ENCODE measurements at regions not wholly inside any gene's neighbourhood (a gene's known extent, or its start where the extent isn't known, plus 50 kb on each side); places are given as distances from the start of the nearest gene placed in this dataset.

- no peak for FAIRE-seq
- TF ChIP-seq TAF1 (IDR thresholded peaks at IDR 0.05; ENCODE audit: borderline replicate concordance, low read depth, low read length), result no peak
- TF ChIP-seq POLR2AphosphoS5 (IDR thresholded peaks at IDR 0.05; ENCODE audit: low read depth, low read length), result no peak
- no peak for TF ChIP-seq POLR2A (IDR thresholded peaks at IDR 0.05; ENCODE audit: low read depth, low read length)
- DNase-seq (ENCODE audit: insufficient read length), result no peak
Observed at GRCh38 chr3:79870313-79870620, 102.5 kb upstream of the ROBO1 start.

DNA sequence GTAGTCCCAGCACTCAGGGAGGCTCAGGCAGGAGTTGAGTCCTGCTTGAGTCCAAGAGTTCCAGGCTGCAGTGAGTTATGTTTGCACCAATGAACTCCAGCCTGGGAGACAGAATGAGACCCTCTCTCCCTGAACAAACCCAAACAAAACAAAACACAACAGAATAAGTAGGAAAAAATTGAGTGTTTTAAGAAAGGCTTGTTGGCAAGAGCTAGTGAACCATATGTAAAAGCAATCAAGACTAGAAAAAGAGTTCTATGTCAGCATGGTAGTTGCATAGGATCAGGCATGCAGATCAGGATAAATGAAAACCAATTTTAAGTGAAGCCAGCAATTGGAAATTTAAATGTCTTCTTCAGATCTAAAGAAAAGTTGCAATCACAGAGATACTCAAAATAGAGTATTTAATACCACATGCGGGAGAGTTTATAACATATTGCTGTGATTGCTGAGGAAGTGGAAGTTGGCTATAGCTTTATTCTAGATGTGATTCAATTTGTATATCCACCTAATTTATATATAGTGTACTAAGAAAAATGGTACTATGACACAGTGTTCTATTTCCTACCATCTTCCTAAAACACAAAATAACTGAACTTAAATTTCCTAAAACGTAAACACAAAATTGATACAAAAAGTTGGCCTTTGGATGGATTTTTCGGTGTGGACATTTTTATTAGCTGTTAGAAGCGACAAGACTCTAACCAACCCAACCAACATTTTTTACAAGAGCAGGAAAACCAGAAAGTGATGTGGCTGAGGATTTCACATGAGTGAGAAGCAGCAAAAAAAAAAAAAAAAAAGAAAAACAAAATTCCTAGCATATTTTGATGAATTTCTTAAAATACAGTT, 101.9 kb upstream of the ROBO1 start:
- FAIRE-seq, result no peak
- TF ChIP-seq POLR2A (IDR thresholded peaks at IDR 0.05; ENCODE audit: low read depth, low read length) (no peak), POLR2AphosphoS5 (IDR thresholded peaks at IDR 0.05; ENCODE audit: low read depth, low read length) (no peak), TAF1 (IDR thresholded peaks at IDR 0.05; ENCODE audit: borderline replicate concordance, low read depth, low read length) (no peak)
- no peak for DNase-seq (ENCODE audit: insufficient read length)

DNA sequence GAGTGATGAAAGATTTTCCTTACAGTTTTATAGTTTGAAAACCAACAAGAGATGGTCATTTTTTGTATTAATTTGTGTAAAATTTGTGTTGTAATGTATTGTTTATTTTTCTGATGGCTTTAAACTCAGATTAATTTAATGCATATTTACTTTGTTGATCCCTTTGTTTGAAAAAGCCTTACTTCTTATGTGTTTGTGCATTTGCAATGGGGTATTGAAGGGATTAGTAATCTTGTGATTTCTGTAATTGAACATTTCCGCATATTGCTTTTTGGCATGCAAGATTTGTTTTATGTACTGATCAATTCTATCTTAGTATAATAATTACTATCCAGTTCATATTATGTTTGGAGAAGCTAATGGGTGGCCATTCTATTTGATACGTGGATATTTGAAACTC, 98.4 kb upstream of the ROBO1 start:
- no peak for DNase-seq (ENCODE audit: insufficient read length)
- no peak for TF ChIP-seq TAF1 (IDR thresholded peaks at IDR 0.05; ENCODE audit: borderline replicate concordance, low read depth, low read length)
- no peak for TF ChIP-seq POLR2A (IDR thresholded peaks at IDR 0.05; ENCODE audit: low read depth, low read length)
- TF ChIP-seq POLR2AphosphoS5 (IDR thresholded peaks at IDR 0.05; ENCODE audit: low read depth, low read length), result no peak

DNA sequence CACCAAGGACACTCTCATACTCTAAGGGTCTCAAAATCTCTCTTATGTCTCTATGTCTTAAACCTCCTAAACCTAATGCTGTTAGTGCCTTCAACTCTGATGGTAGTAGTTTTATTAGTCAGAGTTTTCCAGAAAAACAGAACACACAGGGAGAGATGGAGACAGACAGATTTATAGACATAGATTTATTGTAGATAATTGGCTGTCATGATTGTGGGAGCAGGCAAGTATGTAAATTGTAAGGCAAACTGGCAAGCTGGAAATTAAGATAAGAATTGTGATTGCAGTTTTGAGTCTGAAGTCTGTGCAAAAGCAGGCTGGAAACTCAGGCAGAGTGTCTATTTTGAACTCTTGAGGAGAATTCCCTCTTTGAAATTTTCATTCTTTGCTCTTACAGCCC, 96.3 kb upstream of the ROBO1 start:
- FAIRE-seq, result no peak
- no peak for DNase-seq (ENCODE audit: insufficient read length)
- no peak for TF ChIP-seq POLR2AphosphoS5 (IDR thresholded peaks at IDR 0.05; ENCODE audit: low read depth, low read length)
- TF ChIP-seq TAF1 (IDR thresholded peaks at IDR 0.05; ENCODE audit: borderline replicate concordance, low read depth, low read length), result no peak
- no peak for TF ChIP-seq POLR2A (IDR thresholded peaks at IDR 0.05; ENCODE audit: low read depth, low read length)

More for the DNA sequence above, 98.4 kb upstream of the ROBO1 start:
- FAIRE-seq, result no peak

DNA sequence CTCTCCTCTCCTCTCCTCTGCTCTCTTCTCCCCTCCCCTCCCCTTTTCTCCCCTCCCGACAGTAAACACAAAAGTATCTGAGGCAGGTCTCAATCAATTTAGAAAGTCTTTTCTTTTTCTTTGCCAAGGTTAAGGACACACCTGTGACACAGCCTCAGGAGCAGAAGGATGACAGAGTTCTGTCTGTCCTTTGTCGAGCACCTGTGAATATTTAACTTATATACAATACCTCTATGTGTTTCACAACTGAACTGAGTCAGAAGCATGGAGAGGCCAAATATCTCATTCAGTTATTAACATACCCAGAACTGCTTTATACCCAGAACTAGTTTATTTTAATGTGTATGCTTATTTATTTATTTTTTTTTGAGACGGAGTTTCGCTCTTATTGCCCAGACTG, 81.1 kb upstream of the ROBO1 start:
- FAIRE-seq (no peak), DNase-seq (ENCODE audit: insufficient read length) (no peak)
- no peak for TF ChIP-seq TAF1 (IDR thresholded peaks at IDR 0.05; ENCODE audit: borderline replicate concordance, low read depth, low read length)
- no peak for TF ChIP-seq POLR2AphosphoS5 (IDR thresholded peaks at IDR 0.05; ENCODE audit: low read depth, low read length)
- TF ChIP-seq POLR2A (IDR thresholded peaks at IDR 0.05; ENCODE audit: low read depth, low read length), result no peak

DNA sequence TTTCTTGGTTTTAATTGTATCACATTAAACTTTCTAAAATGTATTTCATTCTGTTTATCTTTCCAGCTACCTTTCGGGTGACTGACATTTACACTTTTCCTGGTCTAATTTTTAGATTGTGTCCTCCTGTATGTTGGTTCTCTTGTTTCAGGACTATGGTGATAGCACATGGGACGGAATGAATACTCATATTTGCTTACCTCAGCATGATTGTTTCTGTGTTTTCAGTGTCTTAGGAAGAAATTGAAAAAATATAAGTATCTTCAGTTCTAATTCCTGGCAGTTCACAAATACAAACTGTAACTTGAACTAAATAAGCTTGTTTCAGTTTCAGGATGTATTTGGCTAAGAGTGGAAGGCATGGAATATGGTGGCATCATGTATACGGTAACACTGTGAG, 80.1 kb upstream of the ROBO1 start:
- FAIRE-seq (no peak), DNase-seq (ENCODE audit: insufficient read length) (no peak)
- TF ChIP-seq POLR2A (IDR thresholded peaks at IDR 0.05; ENCODE audit: low read depth, low read length), result no peak
- no peak for TF ChIP-seq TAF1 (IDR thresholded peaks at IDR 0.05; ENCODE audit: borderline replicate concordance, low read depth, low read length)
- no peak for TF ChIP-seq POLR2AphosphoS5 (IDR thresholded peaks at IDR 0.05; ENCODE audit: low read depth, low read length)

GRCh38 chr3:79846148-79846933, 78.5 kb upstream of the ROBO1 start:
- TF ChIP-seq POLR2AphosphoS5 (IDR thresholded peaks at IDR 0.05; ENCODE audit: low read depth, low read length) (no peak), TAF1 (IDR thresholded peaks at IDR 0.05; ENCODE audit: borderline replicate concordance, low read depth, low read length) (no peak), POLR2A (IDR thresholded peaks at IDR 0.05; ENCODE audit: low read depth, low read length) (no peak)
- DNase-seq (ENCODE audit: insufficient read length) (no peak), FAIRE-seq (no peak)

GRCh38 chr3:79845546-79845945, 77.7 kb upstream of the ROBO1 start:
- no peak for TF ChIP-seq TAF1 (IDR thresholded peaks at IDR 0.05; ENCODE audit: borderline replicate concordance, low read depth, low read length)
- TF ChIP-seq POLR2A (IDR thresholded peaks at IDR 0.05; ENCODE audit: low read depth, low read length), result no peak
- TF ChIP-seq POLR2AphosphoS5 (IDR thresholded peaks at IDR 0.05; ENCODE audit: low read depth, low read length), result no peak
- DNase-seq (ENCODE audit: insufficient read length) (no peak), FAIRE-seq (no peak)

DNA sequence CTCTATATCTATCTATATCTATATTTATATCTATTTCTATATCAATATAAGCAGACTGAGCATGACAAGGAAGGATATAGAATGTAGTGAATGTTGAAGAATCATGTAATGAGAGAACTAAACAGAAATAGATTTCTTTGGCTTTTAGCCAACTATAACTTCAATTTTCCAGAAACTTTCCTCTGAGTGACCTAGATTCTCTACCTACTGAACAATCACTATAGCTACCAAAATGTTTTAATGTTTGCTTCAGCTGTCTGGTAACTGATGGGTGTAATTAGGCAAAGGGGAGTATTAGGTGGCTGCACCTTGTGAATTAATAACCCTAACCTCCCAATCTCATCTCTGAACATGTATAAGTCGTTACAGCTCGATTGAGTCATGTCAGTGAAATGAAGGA, 76.4 kb upstream of the ROBO1 start:
- FAIRE-seq (no peak), DNase-seq (ENCODE audit: insufficient read length) (no peak)
- TF ChIP-seq POLR2A (IDR thresholded peaks at IDR 0.05; ENCODE audit: low read depth, low read length) (no peak), POLR2AphosphoS5 (IDR thresholded peaks at IDR 0.05; ENCODE audit: low read depth, low read length) (no peak)

DNA sequence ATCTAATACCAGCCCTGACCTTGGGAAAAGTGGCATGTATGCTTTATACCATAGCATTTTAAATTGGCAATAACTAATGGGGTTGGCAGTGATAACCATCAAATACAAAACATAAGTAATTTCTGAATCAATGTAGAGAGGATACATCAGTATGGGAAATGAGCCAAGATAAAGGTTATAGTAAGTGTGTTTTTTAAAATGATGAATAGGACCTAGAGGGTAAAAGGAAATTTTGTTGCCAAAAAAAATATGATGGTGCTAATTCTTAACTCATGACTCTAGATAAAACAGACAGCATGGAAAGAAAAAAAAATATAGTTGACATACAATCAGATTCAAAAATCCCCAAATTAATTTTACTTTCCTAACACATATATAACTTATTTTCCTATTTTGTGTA, 75.4 kb upstream of the ROBO1 start:
- DNase-seq (ENCODE audit: insufficient read length), result no peak
- no peak for TF ChIP-seq TAF1 (IDR thresholded peaks at IDR 0.05; ENCODE audit: borderline replicate concordance, low read depth, low read length)
- no peak for TF ChIP-seq POLR2A (IDR thresholded peaks at IDR 0.05; ENCODE audit: low read depth, low read length)
- TF ChIP-seq POLR2AphosphoS5 (IDR thresholded peaks at IDR 0.05; ENCODE audit: low read depth, low read length), result no peak
- FAIRE-seq, result no peak

DNA sequence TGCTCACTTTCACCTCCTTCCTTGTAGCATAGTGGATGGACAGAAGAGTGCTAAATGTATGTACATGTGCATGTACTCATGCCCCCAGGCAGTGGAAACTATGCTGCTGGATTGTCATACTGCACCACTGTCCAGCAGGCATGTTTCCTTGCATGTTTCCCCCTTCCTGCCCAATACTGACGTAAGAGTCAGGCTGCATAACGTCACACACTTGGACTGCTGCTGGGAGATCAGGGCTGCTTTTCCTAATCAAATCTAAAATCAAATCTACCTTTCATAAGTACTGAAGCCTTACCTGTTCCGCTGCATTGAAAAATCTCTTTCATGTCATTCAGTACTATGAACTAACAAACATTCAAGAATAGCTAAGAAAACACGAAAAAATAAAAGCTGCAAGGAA, 67.9 kb upstream of the ROBO1 start:
- FAIRE-seq (no peak), DNase-seq (ENCODE audit: insufficient read length) (no peak)
- TF ChIP-seq POLR2AphosphoS5 (IDR thresholded peaks at IDR 0.05; ENCODE audit: low read depth, low read length), result no peak
- TF ChIP-seq POLR2A (IDR thresholded peaks at IDR 0.05; ENCODE audit: low read depth, low read length), result no peak
- no peak for TF ChIP-seq TAF1 (IDR thresholded peaks at IDR 0.05; ENCODE audit: borderline replicate concordance, low read depth, low read length)

- no peak for DNase-seq (ENCODE audit: insufficient read length)
- no peak for FAIRE-seq
- TF ChIP-seq TAF1 (IDR thresholded peaks at IDR 0.05; ENCODE audit: borderline replicate concordance, low read depth, low read length) (no peak), POLR2AphosphoS5 (IDR thresholded peaks at IDR 0.05; ENCODE audit: low read depth, low read length) (no peak), POLR2A (IDR thresholded peaks at IDR 0.05; ENCODE audit: low read depth, low read length) (no peak)
Observed at GRCh38 chr3:79824166-79824565, 56.4 kb upstream of the ROBO1 start.
